Transverse colon (tissue), 4 donors: ENCODE measurements at regions not wholly inside any gene's neighbourhood (a gene's known extent, or its start where the extent isn't known, plus 50 kb on each side); places are given as distances from the start of the nearest gene placed in this dataset.

Source experiments
- EP300 ChIP-seq: sonication (generic); formaldehyde crosslinking; IDR thresholded peaks from one replicate; pipeline ENCODE4 v1.6.1; 2017; ENCODE audit warnings: antibody characterized with exemption, low read depth
- POLR2A ChIP-seq: fragments of 450-650 bp; IDR thresholded peaks from one replicate; pipeline ENCODE4 v1.6.1; 2016; ENCODE audit warnings: antibody characterized with exemption, mild to moderate bottlenecking, moderate library complexity
- POLR2AphosphoS5 ChIP-seq, 3 donors: sonication (generic); formaldehyde crosslinking; IDR thresholded peaks; one replicate each; pipeline ENCODE4 v1.6.1; 2016; ENCODE audit warnings: antibody characterized with exemption in 3 of 3
- TF ChIP-seq, protein P1 (sequence below), 5 experiments: fragments of 200-600 bp in 3 of 5; fragments of 450-650 bp in 2 of 5; sonication (generic) in 3 of 5; IDR thresholded peaks; 1 replicate in 2 of 5; 2 replicates in 3 of 5; pipeline ENCODE4 v1.5.1; 2016 to 2017; ENCODE audit warnings: antibody characterized with exemption in 5 of 5, inconsistent platforms in 3 of 5, mild to moderate bottlenecking in 2 of 5, moderate library complexity in 1 of 5

GRCh38 chr7:13028825-13029099, 341.3 kb downstream of the ARL4A start:
- TF ChIP-seq, protein P1, sequence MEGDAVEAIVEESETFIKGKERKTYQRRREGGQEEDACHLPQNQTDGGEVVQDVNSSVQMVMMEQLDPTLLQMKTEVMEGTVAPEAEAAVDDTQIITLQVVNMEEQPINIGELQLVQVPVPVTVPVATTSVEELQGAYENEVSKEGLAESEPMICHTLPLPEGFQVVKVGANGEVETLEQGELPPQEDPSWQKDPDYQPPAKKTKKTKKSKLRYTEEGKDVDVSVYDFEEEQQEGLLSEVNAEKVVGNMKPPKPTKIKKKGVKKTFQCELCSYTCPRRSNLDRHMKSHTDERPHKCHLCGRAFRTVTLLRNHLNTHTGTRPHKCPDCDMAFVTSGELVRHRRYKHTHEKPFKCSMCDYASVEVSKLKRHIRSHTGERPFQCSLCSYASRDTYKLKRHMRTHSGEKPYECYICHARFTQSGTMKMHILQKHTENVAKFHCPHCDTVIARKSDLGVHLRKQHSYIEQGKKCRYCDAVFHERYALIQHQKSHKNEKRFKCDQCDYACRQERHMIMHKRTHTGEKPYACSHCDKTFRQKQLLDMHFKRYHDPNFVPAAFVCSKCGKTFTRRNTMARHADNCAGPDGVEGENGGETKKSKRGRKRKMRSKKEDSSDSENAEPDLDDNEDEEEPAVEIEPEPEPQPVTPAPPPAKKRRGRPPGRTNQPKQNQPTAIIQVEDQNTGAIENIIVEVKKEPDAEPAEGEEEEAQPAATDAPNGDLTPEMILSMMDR (IDR thresholded peaks at IDR 0.05), result no peak
- TF ChIP-seq POLR2AphosphoS5 (IDR thresholded peaks at IDR 0.05) (no peak), POLR2A (no peak), EP300 (no peak)
